DMS79 (cell line): ENCODE measurements at regions not wholly inside any gene's neighbourhood (a gene's known extent, or its start where the extent isn't known, plus 50 kb on each side); places are given as distances from the start of the nearest gene placed in this dataset.
"Not testable (repeated sequence)": the region's sequence is repeated elsewhere in the genome, so short reads cannot be mapped to it uniquely, and the experiment has no call there.

Source experiments
- DNase-seq: peaks from one replicate; lab custom pipeline; 2025; lab: John Stamatoyannopoulos, UW

GRCh38 chr3:101998256-101998926, 149.1 kb downstream of the NFKBIZ start:
- no peak for DNase-seq

GRCh38 chr3:101999177-101999779, 150.0 kb downstream of the NFKBIZ start:
- DNase-seq, result no peak

GRCh38 chr3:102000620-102001209, 151.4 kb downstream of the NFKBIZ start:
- DNase-seq, result no peak

GRCh38 chr3:102002056-102002455, 152.7 kb downstream of the NFKBIZ start:
- DNase-seq, result no peak

- no peak for DNase-seq
Measured at GRCh38 chr3:102004561-102004960, 155.2 kb downstream of the NFKBIZ start.

- DNase-seq, result peak; percentile 14
Measured at GRCh38 chr3:102005551-102005950, 156.2 kb downstream of the NFKBIZ start.

- DNase-seq, result peak; percentile 91
Measured at GRCh38 chr3:102006812-102007485, 157.6 kb downstream of the NFKBIZ start.

- DNase-seq, result not testable (repeated sequence)
Measured at GRCh38 chr3:102008436-102008835, 159.1 kb downstream of the NFKBIZ start.

- no peak for DNase-seq
Measured at GRCh38 chr3:102016417-102016816, 167.1 kb downstream of the NFKBIZ start.

- no peak for DNase-seq
Measured at GRCh38 chr3:102017784-102018183, 168.5 kb downstream of the NFKBIZ start.

- DNase-seq, result no peak
Measured at GRCh38 chr3:102018551-102018950, 169.2 kb downstream of the NFKBIZ start.

GRCh38 chr3:102020735-102021134, 171.4 kb downstream of the NFKBIZ start:
- no peak for DNase-seq

- DNase-seq, result no peak
Measured at GRCh38 chr3:102024270-102024904, 175.1 kb downstream of the NFKBIZ start.

- no peak for DNase-seq
Measured at GRCh38 chr3:102025606-102026270, 176.4 kb downstream of the NFKBIZ start.

GRCh38 chr3:102026656-102027055, 177.3 kb downstream of the NFKBIZ start:
- no peak for DNase-seq

- DNase-seq, result no peak
Measured at GRCh38 chr3:102030661-102031060, 181.3 kb downstream of the NFKBIZ start.

GRCh38 chr3:102031834-102032233, 182.5 kb downstream of the NFKBIZ start:
- DNase-seq, result no peak

GRCh38 chr3:102032491-102033383, 183.4 kb downstream of the NFKBIZ start:
- DNase-seq, result no peak

- no peak for DNase-seq
Measured at GRCh38 chr3:102034639-102035451, 185.5 kb downstream of the NFKBIZ start.

GRCh38 chr3:102036017-102036416, 186.7 kb downstream of the NFKBIZ start:
- DNase-seq, result no peak
